ENCODE measurements at regions not wholly inside any gene's neighbourhood (a gene's known extent, or its start where the extent isn't known, plus 50 kb on each side); places are given as distances from the start of the nearest gene placed in this dataset.

DNA sequence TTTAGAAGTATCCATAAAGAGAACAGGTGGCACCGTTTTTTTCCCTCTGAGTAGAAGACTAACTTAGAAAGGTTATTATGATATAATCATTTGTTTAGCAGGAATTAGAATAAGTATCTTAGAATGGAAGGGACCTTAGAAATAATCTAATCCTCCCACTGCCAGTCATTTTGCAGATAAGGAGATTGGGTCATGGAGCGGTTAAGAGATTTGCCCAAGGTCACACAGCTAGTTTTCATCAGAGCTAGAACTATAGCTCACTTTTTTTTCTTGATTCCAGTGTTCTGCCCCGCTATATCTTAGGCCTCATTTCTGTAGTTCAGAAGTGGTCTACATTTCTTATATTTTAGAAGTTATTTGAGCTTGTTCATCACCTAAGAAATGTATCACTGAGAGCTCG lies 139.6 kb downstream of the PRL start:
- TF ChIP-seq POLR2AphosphoS5 (IDR thresholded peaks at IDR 0.05; ENCODE audit: insufficient read depth, low read depth, low read length) (no peak), CTCF (IDR thresholded peaks at IDR 0.05; ENCODE audit: extremely low read depth in 1 of 2, insufficient read depth in 1 of 2, low read depth in 1 of 2, low read length in 2 of 2) (no peak), FOS (IDR thresholded peaks at IDR 0.05; ENCODE audit: borderline replicate concordance, insufficient read depth, low read length) (no peak), POLR2A (IDR thresholded peaks at IDR 0.05; ENCODE audit: low read depth, low read length) (no peak), EZH2 (IDR thresholded peaks at IDR 0.05; ENCODE audit: borderline replicate concordance, low read depth, low read length, severe bottlenecking) (no peak), MAX (IDR thresholded peaks at IDR 0.05; ENCODE audit: insufficient read depth, insufficient read length) (no peak), JUN (IDR thresholded peaks at IDR 0.05; ENCODE audit: borderline replicate concordance, insufficient read depth, insufficient read length, low read depth) (no peak), MYC (IDR thresholded peaks at IDR 0.05; ENCODE audit: low read depth, low read length) (no peak), GATA2 (IDR thresholded peaks at IDR 0.05; ENCODE audit: insufficient read depth, insufficient read length, low read depth, low read length) (no peak)

All from endothelial cell of umbilical vein (primary cell).